Upper lobe of right lung (tissue), 1 donor: ENCODE measurements at regions not wholly inside any gene's neighbourhood (a gene's known extent, or its start where the extent isn't known, plus 50 kb on each side); places are given as distances from the start of the nearest gene placed in this dataset.
"Not testable (repeated sequence)": the region's sequence is repeated elsewhere in the genome, so short reads cannot be mapped to it uniquely, and the experiment has no call there.

Experiments
- ATAC-seq: fragments of 200-7000 bp; cut with Tn5 transposase; one replicate; pipeline ENCODE4 v1.9.1; 2020; ENCODE audit warnings: mild to moderate bottlenecking, moderate library complexity
- DNase-seq: peaks from one replicate; pipeline ENCODE4 v3.0.0-alpha.2; 2020
- H3K27ac ChIP-seq: fragments of 200-600 bp; one replicate; pipeline ENCODE4 v1.8.0; 2022
- H3K27me3 ChIP-seq: fragments of 200-600 bp; one replicate; pipeline ENCODE4 v1.8.0; 2022; ENCODE audit warnings: mild to moderate bottlenecking
- H3K36me3 ChIP-seq: fragments of 200-600 bp; one replicate; pipeline ENCODE4 v1.8.0; 2022
- H3K4me1 ChIP-seq: fragments of 200-600 bp; one replicate; pipeline ENCODE4 v1.8.0; 2022
- H3K4me3 ChIP-seq: fragments of 200-600 bp; one replicate; pipeline ENCODE4 v1.8.0; 2022; ENCODE audit warnings: mild to moderate bottlenecking
- H3K9me3 ChIP-seq: fragments of 200-600 bp; one replicate; pipeline ENCODE4 v1.8.0; 2022
- CTCF ChIP-seq: fragments of 200-600 bp; IDR thresholded peaks from one replicate; pipeline ENCODE4 v1.8.0; 2022; ENCODE audit warnings: antibody characterized with exemption
- intact Hi-C: fragments of 100-400 bp; cut with DNase I; formaldehyde crosslinking; loops from one replicate; pipeline ENCODE4 v1.11.0; 2022
- donor health status: DM: no; HTN: yes; CAD: no; lungs with severe emphysema.

- no peak for TF ChIP-seq CTCF
- H3K27me3 ChIP-seq, result no peaks in the 10 kb centered on the region
- no peak overlapping the region for H3K4me3 ChIP-seq
- no peaks in the 10 kb centered on the region for H3K4me1 ChIP-seq
- no peaks in the 10 kb centered on the region for H3K9me3 ChIP-seq
- ATAC-seq (no peak), DNase-seq (no peak)
- H3K36me3 ChIP-seq, result no peaks in the 10 kb centered on the region
- H3K27ac ChIP-seq, result no peak overlapping the region
- intact Hi-C loops, result no loop called here
Measured at GRCh38 chr4:130025701-130026100, 929.7 kb downstream of the C4orf33 start.

GRCh38 chr4:130026185-130026584 lies 930.2 kb downstream of the C4orf33 start:
- H3K27me3 ChIP-seq, result no peaks in the 10 kb centered on the region
- no peak for TF ChIP-seq CTCF
- no peak for DNase-seq
- H3K4me1 ChIP-seq, result no peaks in the 10 kb centered on the region
- no peak overlapping the region for H3K27ac ChIP-seq
- intact Hi-C loops, result no loop called here
- no peaks in the 10 kb centered on the region for H3K9me3 ChIP-seq
- H3K36me3 ChIP-seq, result no peaks in the 10 kb centered on the region
- H3K4me3 ChIP-seq, result no peak overlapping the region
- no peak for ATAC-seq

- DNase-seq (no peak), ATAC-seq (no peak)
- no peaks in the 10 kb centered on the region for H3K9me3 ChIP-seq
- no peaks in the 10 kb centered on the region for H3K27me3 ChIP-seq
- no peaks in the 10 kb centered on the region for H3K36me3 ChIP-seq
- intact Hi-C loops, result no loop called here
- no peaks in the 10 kb centered on the region for H3K4me1 ChIP-seq
- no peak overlapping the region for H3K4me3 ChIP-seq
- no peak for TF ChIP-seq CTCF
- H3K27ac ChIP-seq, result no peak overlapping the region
Measured at GRCh38 chr4:130027973-130028372, 932.0 kb downstream of the C4orf33 start.

GRCh38 chr4:130028552-130028951 lies 932.6 kb downstream of the C4orf33 start:
- no peak overlapping the region for H3K4me3 ChIP-seq
- H3K27me3 ChIP-seq, result no peaks in the 10 kb centered on the region
- no peak for TF ChIP-seq CTCF
- H3K36me3 ChIP-seq, result no peaks in the 10 kb centered on the region
- no peaks in the 10 kb centered on the region for H3K9me3 ChIP-seq
- intact Hi-C loops, result no loop called here
- H3K4me1 ChIP-seq, result no peaks in the 10 kb centered on the region
- H3K27ac ChIP-seq, result no peak overlapping the region
- ATAC-seq (no peak), DNase-seq (no peak)

- no peak for DNase-seq
- Histone ChIP-seq H3K27ac (no peak overlapping the region), H3K4me1 (no peaks in the 10 kb centered on the region), H3K27me3 (no peaks in the 10 kb centered on the region), H3K36me3 (no peaks in the 10 kb centered on the region), H3K4me3 (no peak overlapping the region), H3K9me3 (no peaks in the 10 kb centered on the region)
- TF ChIP-seq CTCF, result no peak
- intact Hi-C loops, result no loop called here
- ATAC-seq, result no peak
Measured at GRCh38 chr4:130029442-130029841, 933.5 kb downstream of the C4orf33 start.

- H3K36me3 ChIP-seq, result no peaks in the 10 kb centered on the region
- H3K9me3 ChIP-seq, result no peaks in the 10 kb centered on the region
- no peak for TF ChIP-seq CTCF
- no peaks in the 10 kb centered on the region for H3K27me3 ChIP-seq
- no peaks in the 10 kb centered on the region for H3K4me1 ChIP-seq
- no peak overlapping the region for H3K4me3 ChIP-seq
- no peak for ATAC-seq
- no peak overlapping the region for H3K27ac ChIP-seq
- DNase-seq, result no peak
- intact Hi-C loops, result no loop called here
Measured at GRCh38 chr4:130031858-130032257, 935.9 kb downstream of the C4orf33 start.

GRCh38 chr4:130033657-130034056 lies 937.7 kb downstream of the C4orf33 start:
- ATAC-seq, H3K4me3 ChIP-seq, H3K9me3 ChIP-seq, H3K27ac ChIP-seq, H3K27me3 ChIP-seq, intact Hi-C loops, DNase-seq, H3K4me1 ChIP-seq, H3K36me3 ChIP-seq: not testable (repeated sequence)
